Activated B cell treated with CpG ODN at 0.5 μM for 24 hours (primary cell): ENCODE measurements at regions not wholly inside any gene's neighbourhood (a gene's known extent, or its start where the extent isn't known, plus 50 kb on each side); places are given as distances from the start of the nearest gene placed in this dataset.

Experiments
- ATAC-seq: fragments of 200-7000 bp; cut with Tn5 transposase; one replicate; pipeline ENCODE4 v1.10.0; 2021; ENCODE audit warnings: low read depth, mild to moderate bottlenecking, moderate library complexity
- CTCF ChIA-PET: fragments of 350-600 bp; sonication (Branson Sonifier 250); formaldehyde crosslinking; loops from one replicate; lab custom pipeline; 2021; ENCODE audit warnings: antibody characterized with exemption; lab: Charles Lee
- POLR2A ChIA-PET: fragments of 350-600 bp; sonication (Branson Sonifier 250); formaldehyde crosslinking; loops from one replicate; lab custom pipeline; 2021; ENCODE audit warnings: antibody characterized with exemption; lab: Charles Lee
- DNase-seq: peaks from one replicate; pipeline ENCODE4 v3.0.0; 2022
- H3K27ac Mint-ChIP-seq: one replicate; pipeline ENCODE4 v1.8.0; 2020; ENCODE audit warnings: mixed read lengths
- H3K27me3 Mint-ChIP-seq: one replicate; pipeline ENCODE4 v1.8.0; 2021; ENCODE audit warnings: mixed read lengths
- H3K36me3 Mint-ChIP-seq: one replicate; pipeline ENCODE4 v1.8.0; 2021; ENCODE audit warnings: low read depth, mixed read lengths
- H3K4me1 Mint-ChIP-seq: one replicate; pipeline ENCODE4 v1.8.0; 2021; ENCODE audit warnings: mixed read lengths
- H3K4me3 Mint-ChIP-seq: one replicate; pipeline ENCODE4 v1.8.0; 2020; ENCODE audit warnings: mild to moderate bottlenecking, mixed read lengths
- H3K9me3 Mint-ChIP-seq: one replicate; pipeline ENCODE4 v1.8.0; 2020; ENCODE audit warnings: mixed read lengths
- intact Hi-C: fragments of 100-400 bp; cut with micrococcal nuclease; formaldehyde crosslinking; loops from one replicate; pipeline ENCODE4 v1.15.1; 2024
- TF ChIP-seq, protein P1 (sequence below): fragments of 200-600 bp; IDR thresholded peaks from one replicate; pipeline ENCODE4 v1.8.0; 2022; ENCODE audit warnings: antibody characterized with exemption, mild to moderate bottlenecking

GRCh38 chr5:84622461-84622860, 237.8 kb upstream of the EDIL3 start:
- Mint-ChIP-seq H3K9me3 (no peaks in the 10 kb centered on the region), H3K27ac (no peak overlapping the region), H3K27me3 (no peaks in the 10 kb centered on the region), H3K4me3 (no peak overlapping the region), H3K4me1 (no peaks in the 10 kb centered on the region), H3K36me3 (no peaks in the 10 kb centered on the region)
- no peak for ATAC-seq
- CTCF ChIA-PET, result no interaction called here
- TF ChIP-seq, protein P1, sequence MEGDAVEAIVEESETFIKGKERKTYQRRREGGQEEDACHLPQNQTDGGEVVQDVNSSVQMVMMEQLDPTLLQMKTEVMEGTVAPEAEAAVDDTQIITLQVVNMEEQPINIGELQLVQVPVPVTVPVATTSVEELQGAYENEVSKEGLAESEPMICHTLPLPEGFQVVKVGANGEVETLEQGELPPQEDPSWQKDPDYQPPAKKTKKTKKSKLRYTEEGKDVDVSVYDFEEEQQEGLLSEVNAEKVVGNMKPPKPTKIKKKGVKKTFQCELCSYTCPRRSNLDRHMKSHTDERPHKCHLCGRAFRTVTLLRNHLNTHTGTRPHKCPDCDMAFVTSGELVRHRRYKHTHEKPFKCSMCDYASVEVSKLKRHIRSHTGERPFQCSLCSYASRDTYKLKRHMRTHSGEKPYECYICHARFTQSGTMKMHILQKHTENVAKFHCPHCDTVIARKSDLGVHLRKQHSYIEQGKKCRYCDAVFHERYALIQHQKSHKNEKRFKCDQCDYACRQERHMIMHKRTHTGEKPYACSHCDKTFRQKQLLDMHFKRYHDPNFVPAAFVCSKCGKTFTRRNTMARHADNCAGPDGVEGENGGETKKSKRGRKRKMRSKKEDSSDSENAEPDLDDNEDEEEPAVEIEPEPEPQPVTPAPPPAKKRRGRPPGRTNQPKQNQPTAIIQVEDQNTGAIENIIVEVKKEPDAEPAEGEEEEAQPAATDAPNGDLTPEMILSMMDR, result no peak
- no peak for DNase-seq
- intact Hi-C loops, result no loop called here
- POLR2A ChIA-PET, result no interaction called here

DNA sequence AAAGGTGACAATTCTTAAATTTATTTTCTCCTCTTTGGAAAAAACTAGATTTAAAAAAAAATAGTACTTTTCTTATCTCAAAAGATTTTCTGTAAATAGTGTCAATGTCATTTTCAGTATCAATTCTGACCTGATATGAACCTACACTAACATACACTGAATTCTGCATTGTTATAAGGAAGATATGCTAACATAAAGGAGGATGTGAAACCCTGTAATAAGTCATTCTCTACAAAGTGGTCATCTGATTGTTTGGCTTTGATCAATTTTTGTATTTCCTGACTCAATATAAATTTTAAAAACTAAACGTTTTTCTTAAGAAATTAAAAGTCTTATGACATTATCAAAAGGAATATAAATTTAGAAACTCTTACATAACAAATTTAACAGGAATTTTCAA, 233.6 kb upstream of the EDIL3 start:
- Mint-ChIP-seq H3K27me3 (no peaks in the 10 kb centered on the region), H3K4me3 (no peak overlapping the region), H3K4me1 (no peaks in the 10 kb centered on the region), H3K27ac (no peak overlapping the region), H3K9me3 (no peaks in the 10 kb centered on the region), H3K36me3 (no peaks in the 10 kb centered on the region)
- TF ChIP-seq, protein P1, result no peak
- ATAC-seq (no peak), DNase-seq (no peak)
- ChIA-PET CTCF (no interaction called here), POLR2A (no interaction called here)
- intact Hi-C loops, result no loop called here

GRCh38 chr5:84614906-84615305, 230.2 kb upstream of the EDIL3 start:
- CTCF ChIA-PET, result no interaction called here
- no peaks in the 10 kb centered on the region for H3K27me3 Mint-ChIP-seq
- intact Hi-C loops, result no loop called here
- H3K36me3 Mint-ChIP-seq, result no peaks in the 10 kb centered on the region
- H3K4me1 Mint-ChIP-seq, result no peaks in the 10 kb centered on the region
- DNase-seq (no peak), ATAC-seq (no peak)
- POLR2A ChIA-PET, result no interaction called here
- H3K4me3 Mint-ChIP-seq, result no peak overlapping the region
- H3K27ac Mint-ChIP-seq, result no peak overlapping the region
- no peaks in the 10 kb centered on the region for H3K9me3 Mint-ChIP-seq
- TF ChIP-seq, protein P1, result no peak

GRCh38 chr5:84606784-84607183, 222.1 kb upstream of the EDIL3 start:
- Mint-ChIP-seq H3K27me3 (no peaks in the 10 kb centered on the region), H3K9me3 (no peaks in the 10 kb centered on the region), H3K4me1 (no peaks in the 10 kb centered on the region), H3K36me3 (no peaks in the 10 kb centered on the region), H3K4me3 (no peak overlapping the region), H3K27ac (no peak overlapping the region)
- CTCF ChIA-PET, result no interaction called here
- DNase-seq, result no peak
- TF ChIP-seq, protein P1, result no peak
- POLR2A ChIA-PET, result no interaction called here
- intact Hi-C loops, result no loop called here
- ATAC-seq, result no peak

DNA sequence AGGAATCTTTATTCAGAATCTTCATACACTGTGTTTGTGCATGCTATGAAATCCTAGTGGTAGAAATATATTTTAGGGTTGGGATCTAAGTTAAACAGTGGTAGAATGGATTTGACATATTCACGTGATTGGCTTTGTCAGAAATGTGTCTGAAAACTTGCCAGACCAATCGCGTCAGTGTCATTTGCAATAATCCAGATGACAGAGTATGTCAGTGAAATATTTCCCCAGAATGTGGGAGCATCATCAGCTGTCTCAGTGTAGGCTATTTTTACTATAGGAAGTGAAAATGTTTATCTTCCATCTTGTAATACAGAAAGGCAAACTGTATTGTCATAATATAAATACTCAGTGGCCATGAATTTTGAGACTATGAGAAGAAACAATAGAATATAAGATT, 220.6 kb upstream of the EDIL3 start:
- H3K4me3 Mint-ChIP-seq, result no peak overlapping the region
- TF ChIP-seq, protein P1, result no peak
- intact Hi-C loops, result no loop called here
- no peaks in the 10 kb centered on the region for H3K27me3 Mint-ChIP-seq
- no peaks in the 10 kb centered on the region for H3K36me3 Mint-ChIP-seq
- CTCF ChIA-PET, result no interaction called here
- DNase-seq, result no peak
- POLR2A ChIA-PET, result no interaction called here
- H3K9me3 Mint-ChIP-seq, result no peaks in the 10 kb centered on the region
- no peak for ATAC-seq
- no peak overlapping the region for H3K27ac Mint-ChIP-seq
- H3K4me1 Mint-ChIP-seq, result no peaks in the 10 kb centered on the region
